B cell (primary cell): ENCODE measurements at regions not wholly inside any gene's neighbourhood (a gene's known extent, or its start where the extent isn't known, plus 50 kb on each side); places are given as distances from the start of the nearest gene placed in this dataset.

Experiments
- ATAC-seq: fragments of 200-7000 bp; cut with Tn5 transposase; one replicate; pipeline ENCODE4 v1.10.0; 2021; ENCODE audit warnings: low read depth, mild to moderate bottlenecking, moderate number of reproducible peaks, moderate library complexity
- CTCF ChIA-PET: fragments of 350-600 bp; sonication (Branson Sonifier 250); formaldehyde crosslinking; loops from one replicate; lab custom pipeline; 2021; ENCODE audit warnings: antibody characterized with exemption, inconsistent platforms; lab: Charles Lee
- POLR2A ChIA-PET: fragments of 350-600 bp; sonication (Branson Sonifier 250); formaldehyde crosslinking; loops from one replicate; lab custom pipeline; 2021; ENCODE audit warnings: antibody characterized with exemption; lab: Charles Lee
- DNase-seq: peaks from one replicate; pipeline ENCODE4 v3.0.0; 2013
- H2AFZ ChIP-seq: 2 replicates; pipeline ENCODE4 v1.6.1; 2012; ENCODE audit warnings: mild to moderate bottlenecking, low read depth, low read length; ENCODE audit not compliant: insufficient read depth, poor library complexity, severe bottlenecking
- H3K27ac ChIP-seq, 2 donors: 1 replicate in 1 of 2; 2 replicates in 1 of 2; pipeline ENCODE4 v1.5.1; 2012 to 2013; ENCODE audit warnings: low read length in 2 of 2, mild to moderate bottlenecking in 2 of 2, moderate library complexity in 1 of 2
- H3K27me3 ChIP-seq, 4 experiments: fragments of 200-600 bp in 1 of 4; sonication (generic) in 1 of 4; replicated peaks in 1 of 4; 1 replicate in 2 of 4; 2 replicates in 2 of 4; pipeline versions ENCODE4 v1.6.1 to v1.7.0; 2013 to 2016; ENCODE audit warnings: low read length in 3 of 4, mild to moderate bottlenecking in 2 of 4, mixed read lengths in 1 of 4, moderate library complexity in 1 of 4; ENCODE audit not compliant: insufficient read depth in 4 of 4, control insufficient read depth in 3 of 4; ENCODE audit errors: control extremely low read depth in 1 of 4
- H3K36me3 ChIP-seq, 2 experiments: replicated peaks in 1 of 2; 1 replicate in 1 of 2; 2 replicates in 1 of 2; pipeline versions ENCODE4 v1.6.1 to v1.7.1; 2013; ENCODE audit warnings: low read length in 1 of 2; ENCODE audit not compliant: insufficient read depth in 2 of 2, control insufficient read depth in 1 of 2; ENCODE audit errors: control extremely low read depth in 1 of 2, extremely low read depth in 1 of 2
- H3K4me1 ChIP-seq, 2 donors: fragments of 200-600 bp in 1 of 2; sonication (generic) in 1 of 2; 1 replicate in 1 of 2; 2 replicates in 1 of 2; pipeline versions ENCODE4 v1.5.1 to v1.6.1; 2013 to 2017; ENCODE audit warnings: low read length in 2 of 2; ENCODE audit not compliant: control insufficient read depth in 2 of 2, insufficient read depth in 2 of 2
- H3K4me2 ChIP-seq: replicated peaks from 2 replicates; pipeline ENCODE3; 2012; ENCODE audit warnings: mild to moderate bottlenecking, low read depth, low read length; ENCODE audit not compliant: poor library complexity, severe bottlenecking
- H3K4me3 ChIP-seq, 5 experiments: fragments of 200-600 bp in 1 of 5; sonication (generic) in 1 of 5; 1 replicate in 3 of 5; 2 replicates in 2 of 5; pipeline versions ENCODE4 v1.5.1 to v1.7.0; 2011 to 2016; ENCODE audit warnings: low read length in 4 of 5, mild to moderate bottlenecking in 4 of 5, low read depth in 2 of 5, control low read depth in 1 of 5, moderate library complexity in 1 of 5; ENCODE audit not compliant: insufficient read depth in 1 of 5; ENCODE audit errors: control extremely low read depth in 1 of 5, extremely low read depth in 1 of 5
- H3K79me2 ChIP-seq: fragments of 200-600 bp; sonication (generic); one replicate; pipeline ENCODE4 v1.6.0; 2016; ENCODE audit warnings: low read length; ENCODE audit not compliant: control insufficient read depth, insufficient read depth
- H3K9ac ChIP-seq: fragments of 200-600 bp; sonication (generic); 2 replicates; pipeline ENCODE4 v1.6.1; 2017; ENCODE audit warnings: mild to moderate bottlenecking, low read length, moderate library complexity
- H3K9me3 ChIP-seq, 3 donors: one replicate each; pipeline versions ENCODE4 v1.6.1 to v1.7.1; 2013; ENCODE audit warnings: low read length in 2 of 3; ENCODE audit not compliant: control insufficient read depth in 2 of 3, insufficient read depth in 1 of 3; ENCODE audit errors: control extremely low read depth in 1 of 3
- H4K20me1 ChIP-seq: 2 replicates; pipeline ENCODE4 v1.6.0; 2012; ENCODE audit warnings: mild to moderate bottlenecking, low read length; ENCODE audit not compliant: insufficient read depth, control insufficient read depth, poor library complexity, severe bottlenecking
- H3K27ac Mint-ChIP-seq: one replicate; pipeline ENCODE4 v1.8.0; 2021; ENCODE audit warnings: mixed read lengths
- H3K27me3 Mint-ChIP-seq: one replicate; pipeline ENCODE4 v1.8.0; 2021; ENCODE audit warnings: mixed read lengths
- H3K4me1 Mint-ChIP-seq: one replicate; pipeline ENCODE4 v1.8.0; 2021; ENCODE audit warnings: mixed read lengths
- H3K4me3 Mint-ChIP-seq: one replicate; pipeline ENCODE4 v1.8.0; 2021; ENCODE audit warnings: mixed read lengths
- H3K9me3 Mint-ChIP-seq: one replicate; pipeline ENCODE4 v1.8.0; 2022; ENCODE audit warnings: mixed read lengths; ENCODE audit not compliant: insufficient read depth
- EZH2 ChIP-seq: IDR thresholded peaks from 2 replicates; pipeline ENCODE4 v1.6.1; 2012; ENCODE audit warnings: borderline replicate concordance, low read depth, mild to moderate bottlenecking, moderate library complexity, low read length; ENCODE audit not compliant: insufficient read depth, poor library complexity, severe bottlenecking
- WGBS: methylation state at CpG from one replicate; pipeline ENCODE4 v1.1.5; 2013; ENCODE audit warnings: missing lambda C conversion rate; ENCODE audit not compliant: insufficient coverage; 5-methylcytosine and 5-hydroxymethylcytosine counted together
- intact Hi-C: fragments of 100-400 bp; cut with micrococcal nuclease; formaldehyde crosslinking; loops from one replicate; pipeline ENCODE4 v1.10.0; 2022
- TF ChIP-seq, protein P1 (sequence below): fragments of 200-600 bp; IDR thresholded peaks from one replicate; pipeline ENCODE4 v1.8.0; 2022; ENCODE audit warnings: antibody characterized with exemption, mild to moderate bottlenecking

GRCh38 chr10:131617113-131617858 is 283.5 kb upstream of the PPP2R2D start:
- DNase-seq: no peak
- ATAC-seq: no peak
- Histone ChIP-seq H3K4me3 (no peak overlapping the region), H3K79me2 (no peaks in the 10 kb centered on the region), H4K20me1 (no peaks in the 10 kb centered on the region), H3K4me1 (no peaks in the 10 kb centered on the region), H3K27me3 (peaks cover 0 to 3% (median 0%) of the 10 kb centered on the region in 4 experiments), H3K36me3 (no peaks in the 10 kb centered on the region), H3K4me2 (no peak overlapping the region), H3K9me3 (peaks cover 0 to 22% (median 0%) of the 10 kb centered on the region in 3 donors), H2AFZ (no peak overlapping the region), H3K9ac (no peak overlapping the region), H3K27ac (no peak overlapping the region)
- peaks cover 11% of the 10 kb centered on the region for H3K27me3 Mint-ChIP-seq
- H3K9me3 Mint-ChIP-seq: peaks cover 3% of the 10 kb centered on the region
- no peak overlapping the region for H3K27ac Mint-ChIP-seq
- no peaks in the 10 kb centered on the region for H3K4me1 Mint-ChIP-seq
- TF ChIP-seq EZH2: no peak
- TF ChIP-seq, protein P1, sequence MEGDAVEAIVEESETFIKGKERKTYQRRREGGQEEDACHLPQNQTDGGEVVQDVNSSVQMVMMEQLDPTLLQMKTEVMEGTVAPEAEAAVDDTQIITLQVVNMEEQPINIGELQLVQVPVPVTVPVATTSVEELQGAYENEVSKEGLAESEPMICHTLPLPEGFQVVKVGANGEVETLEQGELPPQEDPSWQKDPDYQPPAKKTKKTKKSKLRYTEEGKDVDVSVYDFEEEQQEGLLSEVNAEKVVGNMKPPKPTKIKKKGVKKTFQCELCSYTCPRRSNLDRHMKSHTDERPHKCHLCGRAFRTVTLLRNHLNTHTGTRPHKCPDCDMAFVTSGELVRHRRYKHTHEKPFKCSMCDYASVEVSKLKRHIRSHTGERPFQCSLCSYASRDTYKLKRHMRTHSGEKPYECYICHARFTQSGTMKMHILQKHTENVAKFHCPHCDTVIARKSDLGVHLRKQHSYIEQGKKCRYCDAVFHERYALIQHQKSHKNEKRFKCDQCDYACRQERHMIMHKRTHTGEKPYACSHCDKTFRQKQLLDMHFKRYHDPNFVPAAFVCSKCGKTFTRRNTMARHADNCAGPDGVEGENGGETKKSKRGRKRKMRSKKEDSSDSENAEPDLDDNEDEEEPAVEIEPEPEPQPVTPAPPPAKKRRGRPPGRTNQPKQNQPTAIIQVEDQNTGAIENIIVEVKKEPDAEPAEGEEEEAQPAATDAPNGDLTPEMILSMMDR: no peak
- CTCF ChIA-PET: no interaction called here
- no peak overlapping the region for H3K4me3 Mint-ChIP-seq
- intact Hi-C loops: no loop called here
- 89% methylated on average over 36 of the region's 36 CpGs for WGBS
- POLR2A ChIA-PET: no interaction called here

DNA sequence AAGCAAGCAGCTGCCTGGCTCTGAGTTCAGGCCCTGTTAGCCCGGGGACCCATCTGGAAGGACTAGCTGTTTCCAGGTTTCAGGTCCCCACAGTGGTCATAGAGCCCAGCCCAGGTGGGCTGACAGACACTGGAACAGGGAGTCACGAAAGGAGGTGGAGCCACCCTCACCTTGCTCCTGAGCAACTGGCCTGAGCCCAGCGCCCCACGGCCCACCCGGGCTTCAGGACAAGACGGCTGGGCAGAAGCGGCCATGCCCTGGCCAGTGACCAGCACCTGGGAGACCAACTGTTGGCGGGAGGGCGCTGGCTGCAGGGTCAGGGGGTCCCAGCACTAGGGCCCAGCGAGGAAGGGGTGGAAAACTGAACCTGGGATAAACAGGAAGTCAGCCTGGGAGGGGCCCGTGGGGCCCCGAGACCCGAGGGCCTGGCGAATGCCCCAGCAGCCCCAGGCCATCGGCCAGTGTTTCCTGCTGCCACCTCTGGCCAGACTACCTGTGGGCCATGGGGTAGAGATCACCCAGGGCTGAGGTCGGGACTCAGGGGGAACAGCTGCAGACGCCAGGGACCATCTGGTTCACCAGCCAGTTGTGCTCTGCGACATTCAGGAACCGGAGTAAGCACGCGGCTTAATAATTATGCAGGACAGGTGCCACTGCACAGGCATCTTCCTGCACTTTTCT is 282.1 kb upstream of the PPP2R2D start:
- ATAC-seq: no peak
- POLR2A ChIA-PET: no interaction called here
- Histone ChIP-seq H3K4me3 (no peak overlapping the region), H3K79me2 (no peaks in the 10 kb centered on the region), H3K9me3 (peaks cover 0 to 20% (median 0%) of the 10 kb centered on the region in 3 donors), H3K4me2 (no peak overlapping the region), H3K27ac (no peak overlapping the region), H2AFZ (no peak overlapping the region), H3K4me1 (no peaks in the 10 kb centered on the region), H4K20me1 (no peaks in the 10 kb centered on the region), H3K27me3 (peaks cover 0 to 3% (median 0%) of the 10 kb centered on the region in 4 experiments), H3K9ac (no peak overlapping the region), H3K36me3 (no peaks in the 10 kb centered on the region)
- no peaks in the 10 kb centered on the region for H3K4me1 Mint-ChIP-seq
- intact Hi-C loops: no loop called here
- no peak overlapping the region for H3K4me3 Mint-ChIP-seq
- DNase-seq: no peak
- CTCF ChIA-PET: no interaction called here
- 55% methylated on average over 19 of the region's 21 CpGs for WGBS
- peaks cover 3% of the 10 kb centered on the region for H3K9me3 Mint-ChIP-seq
- no peak overlapping the region for H3K27ac Mint-ChIP-seq
- H3K27me3 Mint-ChIP-seq: peaks cover 10% of the 10 kb centered on the region
- TF ChIP-seq, protein P1: no peak
- no peak for TF ChIP-seq EZH2
